Dedifferentiated amniotic fluid mesenchymal stem cell (primary cell): ENCODE measurements at regions not wholly inside any gene's neighbourhood (a gene's known extent, or its start where the extent isn't known, plus 50 kb on each side); places are given as distances from the start of the nearest gene placed in this dataset.
"Not testable (repeated sequence)": the region's sequence is repeated elsewhere in the genome, so short reads cannot be mapped to it uniquely, and the experiment has no call there.

Experiments used
- DNase-seq: peaks from one replicate; pipeline ENCODE4 v3.0.0-alpha.2; 2016; ENCODE audit errors: extremely low spot score

GRCh38 chr6:180091-180694, 112.1 kb upstream of the DUSP22 start:
- not testable (repeated sequence) for DNase-seq

GRCh38 chr6:181049-181654, 111.1 kb upstream of the DUSP22 start:
- DNase-seq: no peak

GRCh38 chr6:183668-184067, 108.6 kb upstream of the DUSP22 start:
- no peak for DNase-seq

- DNase-seq: no peak
Measured at GRCh38 chr6:184161-184700, 108.1 kb upstream of the DUSP22 start.

GRCh38 chr6:186340-186965, 105.8 kb upstream of the DUSP22 start:
- no peak for DNase-seq

- DNase-seq: no peak
Measured at GRCh38 chr6:187210-187861, 105.0 kb upstream of the DUSP22 start.

- peak; percentile 79 for DNase-seq
Measured at GRCh38 chr6:188821-189655, 103.2 kb upstream of the DUSP22 start.

GRCh38 chr6:189676-190075, 102.6 kb upstream of the DUSP22 start:
- no peak for DNase-seq

GRCh38 chr6:190596-191395, 101.5 kb upstream of the DUSP22 start:
- DNase-seq: no peak

- DNase-seq: no peak
Measured at GRCh38 chr6:191487-192312, 100.6 kb upstream of the DUSP22 start.

- no peak for DNase-seq
Measured at GRCh38 chr6:192313-192664, 100.0 kb upstream of the DUSP22 start.

- DNase-seq: no peak
Measured at GRCh38 chr6:193180-193579, 99.1 kb upstream of the DUSP22 start.

- DNase-seq: no peak
Measured at GRCh38 chr6:193773-194310, 98.4 kb upstream of the DUSP22 start.

GRCh38 chr6:195861-196360, 96.4 kb upstream of the DUSP22 start:
- DNase-seq: no peak

GRCh38 chr6:196543-196942, 95.7 kb upstream of the DUSP22 start:
- DNase-seq: no peak

GRCh38 chr6:203661-204060, 88.6 kb upstream of the DUSP22 start:
- DNase-seq: no peak

- no peak for DNase-seq
Measured at GRCh38 chr6:206264-206663, 86.0 kb upstream of the DUSP22 start.

- no peak for DNase-seq
Measured at GRCh38 chr6:208364-208763, 83.9 kb upstream of the DUSP22 start.

- DNase-seq: no peak
Measured at GRCh38 chr6:208938-209337, 83.3 kb upstream of the DUSP22 start.
